ENCODE measurements at regions not wholly inside any gene's neighbourhood (a gene's known extent, or its start where the extent isn't known, plus 50 kb on each side); places are given as distances from the start of the nearest gene placed in this dataset.

- Histone ChIP-seq H3K27me3 (no peaks in the 10 kb centered on the region), H3K4me1 (no peaks in the 10 kb centered on the region), H3K27ac (no peak overlapping the region), H3K36me3 (no peaks in the 10 kb centered on the region), H3K4me3 (no peak overlapping the region), H3K9me3 (no peaks in the 10 kb centered on the region)
- intact Hi-C loops (cut with DNase I): no loop called here
- no peak for TF ChIP-seq POLR2AphosphoS5 (IDR thresholded peaks at IDR 0.05; ENCODE audit: insufficient read depth in 1 of 2, low read depth in 1 of 2)
- TF ChIP-seq CTCF (IDR thresholded peaks at IDR 0.05): no peak
- TF ChIP-seq POLR2A (IDR thresholded peaks at IDR 0.05): no peak
- no peak for DNase-seq (ENCODE audit: extremely low spot score in 2 of 2)
These were observed 74.1 kb upstream of the GRB10 start for GRCh38 chr7:50856806-50857205.

GRCh38 chr7:50856231-50856630 lies 73.5 kb upstream of the GRB10 start:
- peak; percentile 81 to 82 for DNase-seq (ENCODE audit: extremely low spot score in 2 of 2)
- intact Hi-C loops (cut with DNase I): no loop called here

GRCh38 chr7:50855526-50855925 lies 72.8 kb upstream of the GRB10 start:
- intact Hi-C loops (cut with DNase I): no loop called here
- peak in 1 of 2 donors; percentile 64 for DNase-seq (ENCODE audit: extremely low spot score in 2 of 2)
- TF ChIP-seq CTCF (IDR thresholded peaks at IDR 0.05): no peak
- no peak for TF ChIP-seq POLR2AphosphoS5 (IDR thresholded peaks at IDR 0.05; ENCODE audit: insufficient read depth in 1 of 2, low read depth in 1 of 2)
- no peak for TF ChIP-seq POLR2A (IDR thresholded peaks at IDR 0.05)
- no peak overlapping the region for H3K27ac ChIP-seq
- no peaks in the 10 kb centered on the region for H3K36me3 ChIP-seq
- H3K9me3 ChIP-seq: no peaks in the 10 kb centered on the region
- H3K4me3 ChIP-seq: no peak overlapping the region
- no peaks in the 10 kb centered on the region for H3K4me1 ChIP-seq
- H3K27me3 ChIP-seq: no peaks in the 10 kb centered on the region

More at GRCh38 chr7:50856231-50856630, 73.5 kb upstream of the GRB10 start:
- Histone ChIP-seq H3K36me3 (no peaks in the 10 kb centered on the region), H3K4me1 (no peaks in the 10 kb centered on the region), H3K4me3 (no peak overlapping the region), H3K27me3 (no peaks in the 10 kb centered on the region), H3K27ac (no peak overlapping the region), H3K9me3 (no peaks in the 10 kb centered on the region)
- TF ChIP-seq POLR2AphosphoS5 (IDR thresholded peaks at IDR 0.05; ENCODE audit: insufficient read depth in 1 of 2, low read depth in 1 of 2) (no peak), POLR2A (IDR thresholded peaks at IDR 0.05) (no peak), CTCF (IDR thresholded peaks at IDR 0.05) (no peak)

GRCh38 chr7:50854831-50855230 lies 72.1 kb upstream of the GRB10 start:
- H3K4me1 ChIP-seq: no peaks in the 10 kb centered on the region
- TF ChIP-seq POLR2AphosphoS5 (IDR thresholded peaks at IDR 0.05; ENCODE audit: insufficient read depth in 1 of 2, low read depth in 1 of 2) (no peak), CTCF (IDR thresholded peaks at IDR 0.05) (no peak), POLR2A (IDR thresholded peaks at IDR 0.05) (no peak)
- no peaks in the 10 kb centered on the region for H3K9me3 ChIP-seq
- intact Hi-C loops (cut with DNase I): no loop called here
- no peaks in the 10 kb centered on the region for H3K27me3 ChIP-seq
- H3K36me3 ChIP-seq: no peaks in the 10 kb centered on the region
- H3K27ac ChIP-seq: no peak overlapping the region
- no peak overlapping the region for H3K4me3 ChIP-seq
- DNase-seq (ENCODE audit: extremely low spot score in 2 of 2): peak in 1 of 2 donors; percentile 34

- intact Hi-C loops (cut with DNase I): no loop called here
- no peaks in the 10 kb centered on the region for H3K9me3 ChIP-seq
These were observed 71.6 kb upstream of the GRB10 start for GRCh38 chr7:50854247-50854646.

More at GRCh38 chr7:50854247-50854646, 71.6 kb upstream of the GRB10 start:
- H3K4me1 ChIP-seq: no peaks in the 10 kb centered on the region
- H3K27ac ChIP-seq: no peak overlapping the region
- TF ChIP-seq POLR2A (IDR thresholded peaks at IDR 0.05): no peak
- TF ChIP-seq POLR2AphosphoS5 (IDR thresholded peaks at IDR 0.05; ENCODE audit: insufficient read depth in 1 of 2, low read depth in 1 of 2): no peak
- TF ChIP-seq CTCF (IDR thresholded peaks at IDR 0.05): no peak
- H3K4me3 ChIP-seq: no peak overlapping the region
- DNase-seq (ENCODE audit: extremely low spot score in 2 of 2): peak; percentile 56 to 70
- no peaks in the 10 kb centered on the region for H3K27me3 ChIP-seq
- no peaks in the 10 kb centered on the region for H3K36me3 ChIP-seq

Measured in vagina (tissue), 2 donors.